PC-3 (cell line): ENCODE measurements at regions not wholly inside any gene's neighbourhood (a gene's known extent, or its start where the extent isn't known, plus 50 kb on each side); places are given as distances from the start of the nearest gene placed in this dataset.

Experiments used
- ATAC-seq: fragments of 200-7000 bp; cut with Tn5 transposase; 2 replicates; pipeline ENCODE4 v1.9.1; 2020; ENCODE audit warnings: mild to moderate bottlenecking, moderate library complexity
- BruUV-seq: library from RNA; stranded (reverse); fragments of 400-500 nt; replicated peaks from 2 replicates; lab custom pipeline; 2021; lab: Mats Ljungman, UMichigan
- CTCF ChIA-PET: fragments of 300-600 bp; sonication (Branson Sonifier 250); formaldehyde crosslinking; loops from one replicate; lab custom pipeline; 2022; ENCODE audit warnings: antibody characterized with exemption; lab: Charles Lee
- POLR2A ChIA-PET: fragments of 300-600 bp; sonication (Branson Sonifier 250); formaldehyde crosslinking; loops from one replicate; lab custom pipeline; 2022; ENCODE audit warnings: antibody characterized with exemption; ENCODE audit not compliant: unreplicated experiment; lab: Charles Lee
- DNase-seq: peaks from one replicate; pipeline ENCODE4 v3.0.0-alpha.2; 2015
- H2AFZ ChIP-seq: fragments of 300-600 bp; sonication (generic); 2 replicates; pipeline ENCODE4 v1.6.0; 2016; ENCODE audit warnings: antibody characterized with exemption, low read length
- H3F3A ChIP-seq: fragments of 300-600 bp; sonication (generic); one replicate; pipeline ENCODE4 v1.6.0; 2017; ENCODE audit warnings: antibody characterized with exemption, low read length, control low read depth, mild to moderate bottlenecking; ENCODE audit not compliant: unreplicated experiment
- H3K27ac ChIP-seq: fragments of 300-600 bp; sonication (generic); 2 replicates; pipeline ENCODE4 v1.5.1; 2016; ENCODE audit warnings: mild to moderate bottlenecking, low read length
- H3K27me3 ChIP-seq: fragments of 300-600 bp; sonication (generic); 2 replicates; pipeline ENCODE4 v1.6.1; 2016; ENCODE audit warnings: low read length, mixed read lengths
- H3K36me3 ChIP-seq: fragments of 300-600 bp; sonication (generic); 2 replicates; pipeline ENCODE4 v1.6.1; 2016; ENCODE audit warnings: low read depth, mixed run types, low read length, mixed read lengths
- H3K4me1 ChIP-seq: fragments of 300-600 bp; sonication (generic); 2 replicates; pipeline ENCODE4 v1.5.1; 2016; ENCODE audit warnings: low read length; ENCODE audit not compliant: insufficient read depth
- H3K4me2 ChIP-seq: fragments of 300-600 bp; sonication (generic); 2 replicates; pipeline ENCODE4 v1.6.0; 2016; ENCODE audit warnings: low read length
- H3K4me3 ChIP-seq: fragments of 300-600 bp; sonication (generic); 2 replicates; pipeline ENCODE4 v1.5.1; 2016; ENCODE audit warnings: mild to moderate bottlenecking, low read length, mixed read lengths
- H3K79me2 ChIP-seq: fragments of 300-600 bp; sonication (generic); 2 replicates; pipeline ENCODE4 v1.6.1; 2017; ENCODE audit warnings: low read length, mixed read lengths
- H3K9ac ChIP-seq: fragments of 300-600 bp; sonication (generic); 2 replicates; pipeline ENCODE4 v1.6.0; 2016; ENCODE audit warnings: mild to moderate bottlenecking, low read length
- H3K9me2 ChIP-seq: fragments of 300-600 bp; sonication (generic); replicated peaks from 2 replicates; pipeline ENCODE4 v1.6.1; 2016; ENCODE audit warnings: mixed run types, low read length, mixed read lengths
- H3K9me3 ChIP-seq: fragments of 300-600 bp; sonication (generic); 2 replicates; pipeline ENCODE4 v1.6.1; 2016; ENCODE audit warnings: low read length, mixed read lengths
- H4K20me1 ChIP-seq: fragments of 300-600 bp; sonication (generic); 2 replicates; pipeline ENCODE4 v1.6.1; 2016; ENCODE audit warnings: low read length, mixed read lengths
- EZH2 ChIP-seq: fragments of 300-600 bp; sonication (generic); IDR thresholded peaks from one replicate; pipeline ENCODE4 v1.6.1; 2017; ENCODE audit warnings: antibody characterized with exemption, mild to moderate bottlenecking, low read length; ENCODE audit not compliant: unreplicated experiment
- EZH2phosphoT487 ChIP-seq: fragments of 300-600 bp; sonication (generic); IDR thresholded peaks from 2 replicates; pipeline ENCODE4 v1.6.1; 2018; ENCODE audit warnings: mild to moderate bottlenecking, antibody characterized with exemption, low read length, borderline replicate concordance
- intact Hi-C: fragments of 100-400 bp; cut with micrococcal nuclease; formaldehyde crosslinking; loops from 2 replicates; pipeline ENCODE4 v1.9.0; 2023
- TF ChIP-seq, protein P1 (sequence below): fragments of 300-600 bp; sonication (generic); conservative IDR thresholded peaks from 2 replicates; pipeline ENCODE4 v1.5.1; 2017; ENCODE audit warnings: antibody characterized with exemption, low read depth, mild to moderate bottlenecking, low read length

- Histone ChIP-seq H2AFZ (no peak overlapping the region), H3K27ac (no peak overlapping the region), H3K9ac (no peak overlapping the region), H4K20me1 (no peaks in the 10 kb centered on the region), H3K27me3 (no peaks in the 10 kb centered on the region), H3K9me2 (no peaks in the 10 kb centered on the region), H3K4me2 (no peak overlapping the region), H3K79me2 (no peaks in the 10 kb centered on the region), H3K36me3 (no peaks in the 10 kb centered on the region), H3K4me3 (no peak overlapping the region), H3F3A (no peaks in the 10 kb centered on the region), H3K4me1 (peaks cover 4% of the 10 kb centered on the region; the same call in 1 of the 2 replicates), H3K9me3 (no peaks in the 10 kb centered on the region)
- intact Hi-C loops = no loop called here
- ATAC-seq (peak; percentile 95), DNase-seq (peak; percentile 43)
- BruUV-seq = no TSS peak
- ChIA-PET POLR2A (no interaction called here), CTCF (no interaction called here)
- TF ChIP-seq, protein P1, sequence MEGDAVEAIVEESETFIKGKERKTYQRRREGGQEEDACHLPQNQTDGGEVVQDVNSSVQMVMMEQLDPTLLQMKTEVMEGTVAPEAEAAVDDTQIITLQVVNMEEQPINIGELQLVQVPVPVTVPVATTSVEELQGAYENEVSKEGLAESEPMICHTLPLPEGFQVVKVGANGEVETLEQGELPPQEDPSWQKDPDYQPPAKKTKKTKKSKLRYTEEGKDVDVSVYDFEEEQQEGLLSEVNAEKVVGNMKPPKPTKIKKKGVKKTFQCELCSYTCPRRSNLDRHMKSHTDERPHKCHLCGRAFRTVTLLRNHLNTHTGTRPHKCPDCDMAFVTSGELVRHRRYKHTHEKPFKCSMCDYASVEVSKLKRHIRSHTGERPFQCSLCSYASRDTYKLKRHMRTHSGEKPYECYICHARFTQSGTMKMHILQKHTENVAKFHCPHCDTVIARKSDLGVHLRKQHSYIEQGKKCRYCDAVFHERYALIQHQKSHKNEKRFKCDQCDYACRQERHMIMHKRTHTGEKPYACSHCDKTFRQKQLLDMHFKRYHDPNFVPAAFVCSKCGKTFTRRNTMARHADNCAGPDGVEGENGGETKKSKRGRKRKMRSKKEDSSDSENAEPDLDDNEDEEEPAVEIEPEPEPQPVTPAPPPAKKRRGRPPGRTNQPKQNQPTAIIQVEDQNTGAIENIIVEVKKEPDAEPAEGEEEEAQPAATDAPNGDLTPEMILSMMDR = no peak
- TF ChIP-seq EZH2phosphoT487 (no peak), EZH2 (no peak)
Measured at GRCh38 chr1:183719289-183719688, 66.2 kb upstream of the APOBEC4 start.

GRCh38 chr1:183716286-183716685, 63.2 kb upstream of the APOBEC4 start:
- no peak for TF ChIP-seq EZH2phosphoT487
- TF ChIP-seq EZH2 = no peak
- TF ChIP-seq, protein P1 = no peak
- POLR2A ChIA-PET = no interaction called here
- DNase-seq = no peak

DNA sequence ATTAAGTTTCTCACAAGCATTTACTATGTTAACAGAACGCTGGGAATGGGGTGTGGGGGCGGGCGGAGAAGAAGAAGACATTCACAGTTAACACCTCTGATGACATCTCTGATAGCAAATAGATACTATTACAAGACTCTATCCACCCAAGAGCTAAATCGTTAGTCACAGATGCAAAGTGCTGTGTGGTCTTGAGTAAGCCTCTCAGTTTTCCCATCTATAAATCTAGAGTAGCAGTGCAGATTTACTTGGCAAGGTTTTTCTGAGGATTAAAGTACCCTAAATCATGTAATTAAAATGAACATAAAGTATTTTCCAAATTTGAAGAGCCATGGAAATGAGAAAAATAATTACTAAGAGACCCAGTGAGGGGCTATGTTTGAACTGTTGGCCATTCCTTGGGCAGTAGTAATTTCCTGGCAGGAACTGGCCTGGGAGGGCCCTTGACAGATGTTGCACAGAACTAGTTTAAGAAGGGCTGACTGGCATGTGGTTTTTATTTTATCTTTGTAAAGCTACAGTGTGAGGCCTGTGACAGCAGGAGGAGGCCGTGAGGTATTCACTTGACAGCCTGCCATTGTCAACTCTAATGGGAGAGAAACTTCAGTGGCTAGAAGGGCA, 58.7 kb upstream of the APOBEC4 start:
- BruUV-seq = no TSS peak
- Histone ChIP-seq H3K4me3 (no peak overlapping the region), H3K27ac (no peak overlapping the region), H3K36me3 (no peaks in the 10 kb centered on the region), H3K4me1 (no peaks in the 10 kb centered on the region), H3F3A (no peaks in the 10 kb centered on the region), H2AFZ (no peak overlapping the region), H4K20me1 (no peaks in the 10 kb centered on the region), H3K27me3 (no peaks in the 10 kb centered on the region), H3K9me3 (no peaks in the 10 kb centered on the region), H3K4me2 (no peak overlapping the region), H3K79me2 (no peaks in the 10 kb centered on the region), H3K9ac (no peak overlapping the region), H3K9me2 (no peaks in the 10 kb centered on the region)
- POLR2A ChIA-PET = no interaction called here
- intact Hi-C loops = no loop called here
- DNase-seq = no peak
- ATAC-seq = no peak
- TF ChIP-seq, protein P1 = no peak
- no peak for TF ChIP-seq EZH2phosphoT487
- TF ChIP-seq EZH2 = no peak
- CTCF ChIA-PET = no interaction called here

More at GRCh38 chr1:183716286-183716685, 63.2 kb upstream of the APOBEC4 start:
- no peak for ATAC-seq
- H3K4me1 ChIP-seq = peaks cover 4% of the 10 kb centered on the region; the same call in 1 of the 2 replicates
- no peak overlapping the region for H3K4me2 ChIP-seq
- H3K9me2 ChIP-seq = no peaks in the 10 kb centered on the region
- no peak overlapping the region for H3K9ac ChIP-seq
- CTCF ChIA-PET = no interaction called here
- no peak overlapping the region for H2AFZ ChIP-seq
- no peaks in the 10 kb centered on the region for H4K20me1 ChIP-seq
- intact Hi-C loops = no loop called here
- H3K27me3 ChIP-seq = no peaks in the 10 kb centered on the region
- no peaks in the 10 kb centered on the region for H3F3A ChIP-seq
- H3K27ac ChIP-seq = no peak overlapping the region
- no peak overlapping the region for H3K4me3 ChIP-seq
- no TSS peak for BruUV-seq
- no peaks in the 10 kb centered on the region for H3K9me3 ChIP-seq
- no peaks in the 10 kb centered on the region for H3K79me2 ChIP-seq
- no peaks in the 10 kb centered on the region for H3K36me3 ChIP-seq
